ENCODE measurements at regions not wholly inside any gene's neighbourhood (a gene's known extent, or its start where the extent isn't known, plus 50 kb on each side); places are given as distances from the start of the nearest gene placed in this dataset.
"Not testable (repeated sequence)": the region's sequence is repeated elsewhere in the genome, so short reads cannot be mapped to it uniquely, and the experiment has no call there.

GRCh38 chr3:165504554-165504953 lies 308.4 kb upstream of the SLITRK3 start:
- no peak overlapping the region for H3K4me3 ChIP-seq
- no peak overlapping the region for H3K27ac ChIP-seq
- H3K4me1 ChIP-seq (ENCODE audit: insufficient read depth) = no peaks in the 10 kb centered on the region
- WGBS, 3 donors = 86 to 97% (median 90%) methylated on average over 1 of the region's 1 CpG
- H3K9me3 ChIP-seq = no peaks in the 10 kb centered on the region
- DNase-seq = no peak
- H3K27me3 ChIP-seq = no peaks in the 10 kb centered on the region
- no peaks in the 10 kb centered on the region for H3K36me3 ChIP-seq
- intact Hi-C loops (cut with DNase I) = no loop called here
- no peak for TF ChIP-seq CTCF (IDR thresholded peaks at IDR 0.05)
- no peak for TF ChIP-seq EP300 (IDR thresholded peaks at IDR 0.05)
- no peak for TF ChIP-seq POLR2A (IDR thresholded peaks at IDR 0.05)

- Histone ChIP-seq H3K4me1 (ENCODE audit: insufficient read depth) (no peaks in the 10 kb centered on the region), H3K9me3 (no peaks in the 10 kb centered on the region), H3K27ac (no peak overlapping the region), H3K36me3 (no peaks in the 10 kb centered on the region), H3K27me3 (no peaks in the 10 kb centered on the region), H3K4me3 (no peak overlapping the region)
- TF ChIP-seq POLR2A (IDR thresholded peaks at IDR 0.05) = no peak
- TF ChIP-seq CTCF (IDR thresholded peaks at IDR 0.05) = no peak
- no peak for TF ChIP-seq EP300 (IDR thresholded peaks at IDR 0.05)
- 78 to 82% (median 80%) methylated on average over 4 of the region's 4 CpGs for WGBS, 3 donors
- DNase-seq = no peak
- intact Hi-C loops (cut with DNase I) = no loop called here
These were observed 307.6 kb upstream of the SLITRK3 start for GRCh38 chr3:165503825-165504224.

GRCh38 chr3:165503346-165503745 lies 307.2 kb upstream of the SLITRK3 start:
- TF ChIP-seq CTCF (IDR thresholded peaks at IDR 0.05) = no peak
- no peak for TF ChIP-seq EP300 (IDR thresholded peaks at IDR 0.05)
- TF ChIP-seq POLR2A (IDR thresholded peaks at IDR 0.05) = no peak
- DNase-seq = no peak

GRCh38 chr3:165502707-165503106 lies 306.5 kb upstream of the SLITRK3 start:
- H3K27ac ChIP-seq = no peak overlapping the region
- TF ChIP-seq POLR2A (IDR thresholded peaks at IDR 0.05) (no peak), CTCF (IDR thresholded peaks at IDR 0.05) (no peak), EP300 (IDR thresholded peaks at IDR 0.05) (no peak)
- H3K36me3 ChIP-seq = no peaks in the 10 kb centered on the region
- intact Hi-C loops (cut with DNase I) = no loop called here
- no peaks in the 10 kb centered on the region for H3K27me3 ChIP-seq
- no peak for DNase-seq
- no peaks in the 10 kb centered on the region for H3K9me3 ChIP-seq
- no peak overlapping the region for H3K4me3 ChIP-seq
- WGBS, 3 donors = 59 to 62% (median 61%) methylated on average over 3 of the region's 3 CpGs
- H3K4me1 ChIP-seq (ENCODE audit: insufficient read depth) = no peaks in the 10 kb centered on the region

More at GRCh38 chr3:165503346-165503745, 307.2 kb upstream of the SLITRK3 start:
- Histone ChIP-seq H3K9me3 (no peaks in the 10 kb centered on the region), H3K27me3 (no peaks in the 10 kb centered on the region), H3K27ac (no peak overlapping the region), H3K4me1 (ENCODE audit: insufficient read depth) (no peaks in the 10 kb centered on the region), H3K36me3 (no peaks in the 10 kb centered on the region), H3K4me3 (no peak overlapping the region)
- intact Hi-C loops (cut with DNase I) = no loop called here

- intact Hi-C loops (cut with DNase I); H3K4me1 ChIP-seq (ENCODE audit: insufficient read depth); DNase-seq; H3K27ac ChIP-seq; H3K4me3 ChIP-seq; H3K27me3 ChIP-seq; H3K36me3 ChIP-seq; H3K9me3 ChIP-seq: not testable (repeated sequence)
- WGBS, 3 donors = 84 to 96% (median 85%) methylated on average over 4 of the region's 4 CpGs
These were observed 302.6 kb upstream of the SLITRK3 start for GRCh38 chr3:165498742-165499141.

Measured in ovary (tissue), 7 donors.